A673 (cell line): ENCODE measurements at regions not wholly inside any gene's neighbourhood (a gene's known extent, or its start where the extent isn't known, plus 50 kb on each side); places are given as distances from the start of the nearest gene placed in this dataset.

Experiments used
- BruUV-seq: library from RNA; stranded (reverse); fragments of 400-500 nt; replicated peaks from 2 replicates; lab custom pipeline; 2021; lab: Mats Ljungman, UMichigan
- CTCF ChIA-PET: fragments of 300-600 bp; sonication (Branson Sonifier 250); formaldehyde crosslinking; loops from one replicate; lab custom pipeline; 2022; ENCODE audit warnings: antibody characterized with exemption; lab: Charles Lee
- POLR2A ChIA-PET: fragments of 300-600 bp; sonication (Branson Sonifier 250); formaldehyde crosslinking; loops from one replicate; lab custom pipeline; 2022; ENCODE audit warnings: antibody characterized with exemption; ENCODE audit not compliant: low non-redundant PET; lab: Charles Lee
- DNase-seq: peaks from one replicate; pipeline ENCODE4 v3.0.0-alpha.2; 2015; ENCODE audit warnings: low spot score
- H3K27ac ChIP-seq: fragments of 200-600 bp; sonication (generic); 2 replicates; pipeline ENCODE4 v1.5.1; 2016; ENCODE audit warnings: mixed run types, low read depth, mild to moderate bottlenecking, mixed read lengths, antibody characterized with exemption, low read length; ENCODE audit not compliant: poor library complexity, severe bottlenecking
- H3K27me3 ChIP-seq: fragments of 200-600 bp; sonication (generic); replicated peaks from 2 replicates; pipeline ENCODE4 v1.6.1; 2017; ENCODE audit warnings: mixed run types, low read depth, mild to moderate bottlenecking, mixed read lengths, antibody characterized with exemption, low read length; ENCODE audit not compliant: insufficient read depth, poor library complexity
- H3K36me3 ChIP-seq: fragments of 200-600 bp; sonication (generic); 2 replicates; pipeline ENCODE4 v1.6.1; 2016; ENCODE audit warnings: mixed run types, mild to moderate bottlenecking, mixed read lengths, antibody characterized with exemption, low read length; ENCODE audit not compliant: insufficient read depth, poor library complexity, severe bottlenecking
- H3K4me1 ChIP-seq: fragments of 200-600 bp; sonication (generic); 2 replicates; pipeline ENCODE4 v1.6.1; 2017; ENCODE audit warnings: mixed run types, mild to moderate bottlenecking, mixed read lengths, antibody characterized with exemption, low read length; ENCODE audit not compliant: insufficient read depth, poor library complexity, severe bottlenecking
- H3K4me3 ChIP-seq: fragments of 200-600 bp; sonication (generic); 2 replicates; pipeline ENCODE4 v1.5.1; 2016; ENCODE audit warnings: low read depth, mixed run types, mild to moderate bottlenecking, mixed read lengths, low read length; ENCODE audit not compliant: poor library complexity, severe bottlenecking
- H3K9me3 ChIP-seq: fragments of 200-600 bp; sonication (generic); 2 replicates; pipeline ENCODE4 v1.6.1; 2016; ENCODE audit warnings: mixed run types, low read depth, mild to moderate bottlenecking, mixed read lengths, antibody characterized with exemption, low read length; ENCODE audit not compliant: poor library complexity, severe bottlenecking
- CTCF ChIP-seq: fragments of 300-800, 200-600 bp; sonication (generic); conservative IDR thresholded peaks from 2 replicates; pipeline ENCODE4 v1.5.1; 2017; ENCODE audit warnings: low read depth, mild to moderate bottlenecking, antibody characterized with exemption, low read length, moderate library complexity, mixed read lengths
- EZH2 ChIP-seq: fragments of 200-600 bp; sonication (generic); IDR thresholded peaks from 2 replicates; pipeline ENCODE4 v1.6.1; 2017; ENCODE audit warnings: borderline replicate concordance, low read depth, mild to moderate bottlenecking, mixed read lengths, antibody characterized with exemption, low read length; ENCODE audit not compliant: poor library complexity, severe bottlenecking
- intact Hi-C: fragments of 100-400 bp; cut with micrococcal nuclease; formaldehyde crosslinking; loops from one replicate; pipeline ENCODE4 v1.10.0; 2022; ENCODE audit not compliant: unreplicated experiment

- intact Hi-C loops = no loop called here
- H3K4me3 ChIP-seq = no peak overlapping the region
- H3K9me3 ChIP-seq = no peaks in the 10 kb centered on the region
- H3K36me3 ChIP-seq = no peaks in the 10 kb centered on the region
- no peak for TF ChIP-seq EZH2
- no peak for TF ChIP-seq CTCF
- no peak overlapping the region for H3K27ac ChIP-seq
- DNase-seq = no peak
- H3K4me1 ChIP-seq = no peaks in the 10 kb centered on the region
- ChIA-PET CTCF (no interaction called here), POLR2A (no interaction called here)
- no peaks in the 10 kb centered on the region for H3K27me3 ChIP-seq
- BruUV-seq = no TSS peak
Observed at GRCh38 chr15:81945014-81945615, 100.7 kb downstream of the MEX3B start.

GRCh38 chr15:81942655-81943195 is 103.1 kb downstream of the MEX3B start:
- Histone ChIP-seq H3K4me3 (no peak overlapping the region), H3K9me3 (no peaks in the 10 kb centered on the region), H3K27me3 (no peaks in the 10 kb centered on the region), H3K27ac (no peak overlapping the region), H3K4me1 (no peaks in the 10 kb centered on the region), H3K36me3 (no peaks in the 10 kb centered on the region)
- no TSS peak for BruUV-seq
- intact Hi-C loops = no loop called here
- CTCF ChIA-PET = no interaction called here
- no peak for DNase-seq
- TF ChIP-seq CTCF = no peak
- no peak for TF ChIP-seq EZH2
- POLR2A ChIA-PET = no interaction called here

GRCh38 chr15:81942157-81942556 is 103.7 kb downstream of the MEX3B start:
- H3K36me3 ChIP-seq = no peaks in the 10 kb centered on the region
- ChIA-PET CTCF (no interaction called here), POLR2A (no interaction called here)
- H3K4me1 ChIP-seq = no peaks in the 10 kb centered on the region
- no peak for DNase-seq
- no peak overlapping the region for H3K27ac ChIP-seq
- no peaks in the 10 kb centered on the region for H3K27me3 ChIP-seq
- no TSS peak for BruUV-seq
- TF ChIP-seq EZH2 = no peak
- TF ChIP-seq CTCF = no peak
- H3K9me3 ChIP-seq = no peaks in the 10 kb centered on the region
- intact Hi-C loops = no loop called here
- no peak overlapping the region for H3K4me3 ChIP-seq
